IgD-negative memory B cell (primary cell): ENCODE measurements at regions not wholly inside any gene's neighbourhood (a gene's known extent, or its start where the extent isn't known, plus 50 kb on each side); places are given as distances from the start of the nearest gene placed in this dataset.

Experiments
- H3K27ac Mint-ChIP-seq, 3 donors: one replicate each; pipeline ENCODE4 v1.8.0; 2020 to 2022; ENCODE audit warnings: mild to moderate bottlenecking in 3 of 3, mixed read lengths in 3 of 3, moderate library complexity in 1 of 3
- H3K27me3 Mint-ChIP-seq: one replicate; pipeline ENCODE4 v1.8.0; 2021; ENCODE audit warnings: mixed read lengths
- H3K36me3 Mint-ChIP-seq: one replicate; pipeline ENCODE4 v1.8.0; 2020; ENCODE audit warnings: mild to moderate bottlenecking, mixed read lengths
- H3K4me1 Mint-ChIP-seq, 3 donors: one replicate each; pipeline ENCODE4 v1.8.0; 2020 to 2022; ENCODE audit warnings: mixed read lengths in 3 of 3, mild to moderate bottlenecking in 1 of 3
- H3K4me3 Mint-ChIP-seq, 4 donors: one replicate each; pipeline ENCODE4 v1.8.0; 2020 to 2022; ENCODE audit warnings: mild to moderate bottlenecking in 4 of 4, mixed read lengths in 4 of 4, moderate library complexity in 3 of 4
- H3K9me3 Mint-ChIP-seq, 3 donors: one replicate each; pipeline ENCODE4 v1.8.0; 2020 to 2021; ENCODE audit warnings: mixed read lengths in 3 of 3, mild to moderate bottlenecking in 1 of 3

- Mint-ChIP-seq H3K4me1 (no peaks in the 10 kb centered on the region), H3K27ac (no peak overlapping the region), H3K9me3 (no peaks in the 10 kb centered on the region), H3K4me3 (no peak overlapping the region), H3K27me3 (peaks cover 2% of the 10 kb centered on the region), H3K36me3 (no peaks in the 10 kb centered on the region)
Measured at GRCh38 chr7:123401295-123401694, 133.1 kb downstream of the IQUB start.

GRCh38 chr7:123400196-123400595, 134.2 kb downstream of the IQUB start:
- Mint-ChIP-seq H3K27ac (no peak overlapping the region), H3K9me3 (no peaks in the 10 kb centered on the region), H3K36me3 (no peaks in the 10 kb centered on the region), H3K27me3 (peaks cover 2% of the 10 kb centered on the region), H3K4me1 (no peaks in the 10 kb centered on the region), H3K4me3 (no peak overlapping the region)

GRCh38 chr7:123398921-123399320, 135.5 kb downstream of the IQUB start:
- H3K9me3 Mint-ChIP-seq = no peaks in the 10 kb centered on the region
- H3K27me3 Mint-ChIP-seq = peaks cover 2% of the 10 kb centered on the region
- no peaks in the 10 kb centered on the region for H3K36me3 Mint-ChIP-seq
- no peak overlapping the region for H3K4me3 Mint-ChIP-seq
- H3K27ac Mint-ChIP-seq = no peak overlapping the region
- no peaks in the 10 kb centered on the region for H3K4me1 Mint-ChIP-seq

DNA sequence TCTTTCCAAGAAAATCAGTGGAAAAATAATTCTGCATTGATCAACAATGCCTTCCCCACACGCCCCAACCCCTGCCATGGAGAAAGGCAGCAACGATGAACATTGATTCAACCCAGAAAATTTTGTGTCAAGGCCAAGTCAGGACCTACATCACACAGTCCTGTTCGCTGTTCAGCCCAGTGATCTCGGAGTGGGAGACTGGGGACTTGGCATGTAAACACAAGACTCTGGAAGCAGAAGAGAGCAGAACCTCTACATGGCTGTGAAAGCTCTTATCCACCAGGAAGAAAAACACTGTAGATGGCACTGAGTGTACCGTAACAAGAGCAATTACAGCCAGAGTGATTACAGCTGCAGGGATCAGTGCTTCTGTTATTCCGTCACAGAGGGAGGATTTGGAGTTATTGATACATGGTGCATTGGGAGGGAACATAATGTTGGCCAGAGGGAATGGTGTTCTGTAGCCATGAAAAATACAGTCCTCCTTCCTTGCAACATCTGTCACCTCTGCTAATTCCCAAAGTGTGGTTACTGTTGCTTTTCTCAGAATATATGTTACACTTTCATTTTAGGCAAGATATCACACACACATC, 136.6 kb downstream of the IQUB start:
- Mint-ChIP-seq H3K27me3 (peaks cover 2% of the 10 kb centered on the region), H3K36me3 (no peaks in the 10 kb centered on the region), H3K4me3 (no peak overlapping the region), H3K27ac (no peak overlapping the region), H3K9me3 (no peaks in the 10 kb centered on the region), H3K4me1 (no peaks in the 10 kb centered on the region)

GRCh38 chr7:123393623-123394022, 140.8 kb downstream of the IQUB start:
- H3K27ac Mint-ChIP-seq = no peak overlapping the region
- no peaks in the 10 kb centered on the region for H3K36me3 Mint-ChIP-seq
- H3K4me1 Mint-ChIP-seq = no peaks in the 10 kb centered on the region
- H3K9me3 Mint-ChIP-seq = peaks cover 0 to 1% (median 1%) of the 10 kb centered on the region in 3 donors
- peaks cover 2% of the 10 kb centered on the region for H3K27me3 Mint-ChIP-seq
- no peak overlapping the region for H3K4me3 Mint-ChIP-seq

- no peaks in the 10 kb centered on the region for H3K36me3 Mint-ChIP-seq
- no peak overlapping the region for H3K4me3 Mint-ChIP-seq
- peaks cover 0 to 1% (median 0%) of the 10 kb centered on the region in 3 donors for H3K9me3 Mint-ChIP-seq
- no peaks in the 10 kb centered on the region for H3K4me1 Mint-ChIP-seq
- no peak overlapping the region for H3K27ac Mint-ChIP-seq
- no peaks in the 10 kb centered on the region for H3K27me3 Mint-ChIP-seq
Measured at GRCh38 chr7:123372368-123372767, 162.0 kb downstream of the IQUB start.

DNA sequence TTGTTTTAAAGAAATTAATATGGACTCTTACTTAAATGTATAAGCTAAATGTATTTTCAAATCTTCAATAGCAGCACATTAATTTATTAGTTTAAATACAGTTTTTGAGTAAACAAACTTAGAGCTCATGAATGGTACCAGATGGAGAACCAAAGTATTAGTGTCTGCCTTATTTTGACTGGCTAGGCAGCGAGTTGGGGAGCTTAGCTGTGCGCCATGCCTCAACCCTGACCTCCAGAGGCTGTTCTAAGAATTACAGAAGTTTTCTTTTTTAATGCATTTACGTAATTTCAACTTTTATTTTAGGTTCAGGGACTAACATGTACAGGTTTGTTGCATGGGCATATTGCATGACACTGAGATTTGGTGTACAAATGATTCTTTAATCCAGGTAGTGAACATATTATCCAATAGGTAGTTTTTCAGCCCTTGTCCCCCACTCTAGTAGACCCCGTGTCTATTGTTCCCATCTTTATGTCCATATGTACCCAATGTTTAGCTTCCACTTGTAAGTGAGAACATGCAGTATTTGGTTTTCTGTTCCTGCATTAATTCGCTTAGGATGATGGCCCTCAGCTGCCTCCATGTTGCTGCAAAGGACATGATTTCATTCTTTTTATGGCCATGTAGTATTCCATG, 166.8 kb downstream of the IQUB start:
- H3K9me3 Mint-ChIP-seq = no peaks in the 10 kb centered on the region

GRCh38 chr7:123367031-123367430, 167.3 kb upstream of the SLC13A1 start:
- no peaks in the 10 kb centered on the region for H3K36me3 Mint-ChIP-seq
- H3K27me3 Mint-ChIP-seq = no peaks in the 10 kb centered on the region
- no peak overlapping the region for H3K27ac Mint-ChIP-seq
- H3K4me1 Mint-ChIP-seq = no peaks in the 10 kb centered on the region
- H3K4me3 Mint-ChIP-seq = no peak overlapping the region
- peaks cover 0 to 3% (median 0%) of the 10 kb centered on the region in 3 donors for H3K9me3 Mint-ChIP-seq

More for the DNA sequence above, 166.8 kb downstream of the IQUB start:
- Mint-ChIP-seq H3K4me3 (no peak overlapping the region), H3K4me1 (no peaks in the 10 kb centered on the region), H3K27me3 (no peaks in the 10 kb centered on the region), H3K36me3 (no peaks in the 10 kb centered on the region), H3K27ac (no peak overlapping the region)

DNA sequence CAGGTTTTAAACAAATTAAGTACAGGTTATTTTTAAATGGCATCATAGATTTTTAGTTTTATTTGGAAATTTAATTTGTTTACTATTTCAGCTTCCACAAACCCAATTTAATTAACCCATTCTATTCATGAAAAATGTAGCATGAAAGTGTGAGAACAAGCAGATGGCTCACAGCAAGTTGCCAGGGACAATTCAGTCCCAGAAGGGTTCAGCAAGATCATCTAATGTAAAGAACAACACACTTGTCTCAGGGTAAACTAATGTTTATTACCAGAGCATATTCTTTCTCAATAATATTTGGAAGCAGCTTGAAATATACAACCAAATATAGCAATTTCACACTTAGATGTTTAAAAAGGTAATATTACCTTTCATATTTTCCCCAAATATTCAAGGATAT, 166.9 kb upstream of the SLC13A1 start:
- Mint-ChIP-seq H3K9me3 (peaks cover 0 to 4% (median 0%) of the 10 kb centered on the region in 3 donors), H3K4me3 (no peak overlapping the region), H3K4me1 (no peaks in the 10 kb centered on the region), H3K36me3 (no peaks in the 10 kb centered on the region), H3K27me3 (no peaks in the 10 kb centered on the region), H3K27ac (no peak overlapping the region)

DNA sequence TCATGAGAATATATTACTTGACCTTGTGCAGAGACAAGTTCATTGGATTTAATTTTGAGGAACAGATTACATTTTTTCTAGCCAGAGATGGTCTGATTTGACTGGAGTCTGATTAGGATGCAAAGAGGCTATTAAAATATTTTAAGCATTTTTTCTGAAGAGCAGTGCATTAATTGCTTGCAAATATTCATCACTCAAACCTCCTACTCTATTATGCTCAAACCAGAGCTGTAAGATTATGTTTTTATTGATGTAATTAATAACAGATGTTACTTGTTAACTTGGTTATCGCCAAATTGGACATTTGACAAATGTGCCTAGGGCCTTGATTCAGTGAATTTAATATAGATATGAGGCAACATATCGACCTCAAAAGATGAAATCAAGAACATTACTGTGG, 160.9 kb upstream of the SLC13A1 start:
- Mint-ChIP-seq H3K27ac (no peak overlapping the region), H3K27me3 (no peaks in the 10 kb centered on the region), H3K4me1 (no peaks in the 10 kb centered on the region), H3K36me3 (no peaks in the 10 kb centered on the region), H3K4me3 (no peak overlapping the region), H3K9me3 (peaks cover 0 to 4% (median 2%) of the 10 kb centered on the region in 3 donors)

GRCh38 chr7:123355576-123356190, 155.9 kb upstream of the SLC13A1 start:
- H3K27ac Mint-ChIP-seq = no peak overlapping the region
- H3K36me3 Mint-ChIP-seq = no peaks in the 10 kb centered on the region
- no peaks in the 10 kb centered on the region for H3K4me1 Mint-ChIP-seq
- no peak overlapping the region for H3K4me3 Mint-ChIP-seq
- peaks cover 0 to 2% (median 0%) of the 10 kb centered on the region in 3 donors for H3K9me3 Mint-ChIP-seq
- no peaks in the 10 kb centered on the region for H3K27me3 Mint-ChIP-seq

GRCh38 chr7:123352973-123353372, 153.2 kb upstream of the SLC13A1 start:
- Mint-ChIP-seq H3K27me3 (no peaks in the 10 kb centered on the region), H3K36me3 (no peaks in the 10 kb centered on the region), H3K4me3 (no peak overlapping the region), H3K27ac (no peak overlapping the region), H3K4me1 (peaks cover 0 to 2% (median 0%) of the 10 kb centered on the region in 3 donors), H3K9me3 (peaks cover 0 to 2% (median 0%) of the 10 kb centered on the region in 3 donors)

GRCh38 chr7:123351516-123352505, 152.0 kb upstream of the SLC13A1 start:
- no peaks in the 10 kb centered on the region for H3K36me3 Mint-ChIP-seq

GRCh38 chr7:123351027-123351426, 151.3 kb upstream of the SLC13A1 start:
- H3K4me1 Mint-ChIP-seq = peaks cover 0 to 2% (median 0%) of the 10 kb centered on the region in 3 donors
- H3K4me3 Mint-ChIP-seq = no peak overlapping the region
- no peak overlapping the region for H3K27ac Mint-ChIP-seq
- H3K36me3 Mint-ChIP-seq = no peaks in the 10 kb centered on the region
- H3K27me3 Mint-ChIP-seq = no peaks in the 10 kb centered on the region
- no peaks in the 10 kb centered on the region for H3K9me3 Mint-ChIP-seq

More at GRCh38 chr7:123351516-123352505, 152.0 kb upstream of the SLC13A1 start:
- H3K27me3 Mint-ChIP-seq = no peaks in the 10 kb centered on the region
- H3K9me3 Mint-ChIP-seq = peaks cover 0 to 2% (median 0%) of the 10 kb centered on the region in 3 donors
- H3K4me1 Mint-ChIP-seq = peaks cover 0 to 2% (median 0%) of the 10 kb centered on the region in 3 donors
- no peak overlapping the region for H3K27ac Mint-ChIP-seq
- H3K4me3 Mint-ChIP-seq = no peak overlapping the region

DNA sequence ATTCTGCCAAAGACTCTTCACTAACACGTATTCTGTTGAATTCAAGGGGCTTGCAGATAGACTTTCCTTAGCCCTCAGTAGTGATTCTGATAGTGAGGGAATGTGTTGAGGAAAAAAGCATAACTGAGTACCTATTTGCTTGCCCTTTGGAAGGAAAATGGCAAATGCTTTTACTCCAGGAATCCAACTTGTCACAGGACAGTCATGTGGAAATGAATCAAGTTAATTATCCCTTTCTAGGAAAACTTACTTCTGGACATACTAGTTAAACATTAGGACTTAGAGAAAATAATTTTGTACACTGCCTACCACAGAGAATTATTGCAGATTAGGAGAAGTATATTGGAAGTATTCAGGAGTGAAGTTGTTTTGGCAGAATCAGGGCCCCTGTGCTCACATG, 148.9 kb upstream of the SLC13A1 start:
- no peaks in the 10 kb centered on the region for H3K36me3 Mint-ChIP-seq
- H3K4me3 Mint-ChIP-seq = no peak overlapping the region
- peaks cover 0 to 2% (median 0%) of the 10 kb centered on the region in 3 donors for H3K4me1 Mint-ChIP-seq
- H3K27ac Mint-ChIP-seq = no peak overlapping the region
- H3K27me3 Mint-ChIP-seq = no peaks in the 10 kb centered on the region
- peaks cover 0 to 1% (median 0%) of the 10 kb centered on the region in 3 donors for H3K9me3 Mint-ChIP-seq
